Fibroblast of lung (primary cell): ENCODE measurements at regions not wholly inside any gene's neighbourhood (a gene's known extent, or its start where the extent isn't known, plus 50 kb on each side); places are given as distances from the start of the nearest gene placed in this dataset.

ENCODE experiments used
- DNase-seq, 2 donors: peaks; one replicate each; pipeline versions ENCODE4 v3.0.0 to v3.0.0-alpha.2; 2010; ENCODE audit warnings: low read depth in 2 of 2
- H2AFZ ChIP-seq: 2 replicates; pipeline ENCODE4 v1.5.1; 2012; ENCODE audit warnings: low read length, control low read depth, inconsistent platforms
- H3K27ac ChIP-seq: 2 replicates; pipeline ENCODE4 v1.5.1; 2011; ENCODE audit warnings: low read length, control low read depth; ENCODE audit not compliant: insufficient read depth
- H3K27me3 ChIP-seq: 2 replicates; pipeline ENCODE4 v1.5.1; 2011; ENCODE audit warnings: mild to moderate bottlenecking, low read length; ENCODE audit not compliant: control insufficient read depth, insufficient read depth
- H3K36me3 ChIP-seq: 2 replicates; pipeline ENCODE4 v1.5.1; 2011; ENCODE audit warnings: low read length; ENCODE audit not compliant: control insufficient read depth, insufficient read depth
- H3K4me1 ChIP-seq: 2 replicates; pipeline ENCODE4 v1.5.1; 2011; ENCODE audit warnings: low read length; ENCODE audit not compliant: control insufficient read depth, insufficient read depth; ENCODE audit errors: extremely low read depth
- H3K4me2 ChIP-seq: 2 replicates; pipeline ENCODE4 v1.5.1; 2011; ENCODE audit warnings: low read length, control low read depth; ENCODE audit not compliant: insufficient read depth; ENCODE audit errors: extremely low read depth
- H3K4me3 ChIP-seq, 4 experiments: fragments of 200-600 bp in 1 of 4; sonication (generic) in 1 of 4; replicated peaks in 1 of 4; 2 replicates each; pipeline ENCODE4 v1.5.1; 2011 to 2016; ENCODE audit warnings: low read length in 4 of 4, low read depth in 3 of 4, mild to moderate bottlenecking in 3 of 4, control low read depth in 2 of 4, inconsistent platforms in 1 of 4, mixed read lengths in 1 of 4; ENCODE audit not compliant: insufficient read depth in 1 of 4; ENCODE audit errors: control extremely low read depth in 1 of 4
- H3K79me2 ChIP-seq: 2 replicates; pipeline ENCODE4 v1.5.1; 2012; ENCODE audit warnings: mild to moderate bottlenecking, low read length, inconsistent platforms; ENCODE audit not compliant: control insufficient read depth, insufficient read depth
- H3K9ac ChIP-seq: 2 replicates; pipeline ENCODE4 v1.5.1; 2011; ENCODE audit warnings: mild to moderate bottlenecking, low read length, control low read depth; ENCODE audit not compliant: insufficient read depth
- H3K9me3 ChIP-seq: 2 replicates; pipeline ENCODE4 v1.5.1; 2012; ENCODE audit warnings: low read depth, low read length; ENCODE audit not compliant: control insufficient read depth, insufficient read depth
- H4K20me1 ChIP-seq: 2 replicates; pipeline ENCODE4 v1.5.1; 2011; ENCODE audit warnings: low read length; ENCODE audit not compliant: control insufficient read depth, insufficient read depth; ENCODE audit errors: extremely low read depth
- EZH2 ChIP-seq: IDR thresholded peaks from 2 replicates; pipeline ENCODE4 v1.5.1; 2012; ENCODE audit warnings: low read length, control low read depth, mild to moderate bottlenecking; ENCODE audit errors: missing control alignments
- TF ChIP-seq, protein P1 (sequence below), 2 donors: IDR thresholded peaks in 1 of 2; conservative IDR thresholded peaks in 1 of 2; 1 replicate in 1 of 2; 2 replicates in 1 of 2; pipeline ENCODE4 v1.5.1; 2011 to 2012; ENCODE audit warnings: low read length in 2 of 2, control low read depth in 1 of 2, inconsistent platforms in 1 of 2, low read depth in 1 of 2, mild to moderate bottlenecking in 1 of 2

DNA sequence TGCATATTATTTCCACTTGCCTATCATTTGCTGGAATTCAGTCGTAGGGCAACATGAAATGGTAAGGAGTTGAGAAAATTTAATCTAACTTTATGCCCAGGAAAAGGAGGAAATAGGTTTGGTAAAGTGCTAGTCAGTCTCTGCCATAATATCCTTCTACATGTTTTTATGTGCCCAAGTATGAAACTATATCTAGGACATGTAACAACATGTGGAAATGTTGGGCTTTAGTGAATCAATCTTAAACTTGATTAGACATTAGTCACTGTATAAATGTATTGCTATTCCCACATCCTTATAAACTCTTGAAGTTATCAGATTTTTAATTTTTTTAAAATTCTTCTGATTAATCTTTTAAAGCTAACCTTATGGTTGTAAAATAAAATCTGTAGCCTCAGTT, 204.7 kb upstream of the ZRANB2 start:
- H3K27me3 ChIP-seq: no peaks in the 10 kb centered on the region
- TF ChIP-seq EZH2: no peak
- TF ChIP-seq, protein P1, sequence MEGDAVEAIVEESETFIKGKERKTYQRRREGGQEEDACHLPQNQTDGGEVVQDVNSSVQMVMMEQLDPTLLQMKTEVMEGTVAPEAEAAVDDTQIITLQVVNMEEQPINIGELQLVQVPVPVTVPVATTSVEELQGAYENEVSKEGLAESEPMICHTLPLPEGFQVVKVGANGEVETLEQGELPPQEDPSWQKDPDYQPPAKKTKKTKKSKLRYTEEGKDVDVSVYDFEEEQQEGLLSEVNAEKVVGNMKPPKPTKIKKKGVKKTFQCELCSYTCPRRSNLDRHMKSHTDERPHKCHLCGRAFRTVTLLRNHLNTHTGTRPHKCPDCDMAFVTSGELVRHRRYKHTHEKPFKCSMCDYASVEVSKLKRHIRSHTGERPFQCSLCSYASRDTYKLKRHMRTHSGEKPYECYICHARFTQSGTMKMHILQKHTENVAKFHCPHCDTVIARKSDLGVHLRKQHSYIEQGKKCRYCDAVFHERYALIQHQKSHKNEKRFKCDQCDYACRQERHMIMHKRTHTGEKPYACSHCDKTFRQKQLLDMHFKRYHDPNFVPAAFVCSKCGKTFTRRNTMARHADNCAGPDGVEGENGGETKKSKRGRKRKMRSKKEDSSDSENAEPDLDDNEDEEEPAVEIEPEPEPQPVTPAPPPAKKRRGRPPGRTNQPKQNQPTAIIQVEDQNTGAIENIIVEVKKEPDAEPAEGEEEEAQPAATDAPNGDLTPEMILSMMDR (conservative IDR thresholded peaks at IDR 0.05 in 1 of 2, IDR thresholded peaks at IDR 0.05 in 1 of 2; ENCODE audit: low read depth in 1 of 2, low read length in 2 of 2): no peak
- H4K20me1 ChIP-seq: no peaks in the 10 kb centered on the region
- no peak overlapping the region for H3K9ac ChIP-seq
- no peak overlapping the region for H3K4me2 ChIP-seq
- no peak overlapping the region for H2AFZ ChIP-seq
- H3K27ac ChIP-seq: no peak overlapping the region
- H3K9me3 ChIP-seq: no peaks in the 10 kb centered on the region
- no peaks in the 10 kb centered on the region for H3K4me1 ChIP-seq
- no peak overlapping the region for H3K4me3 ChIP-seq
- no peaks in the 10 kb centered on the region for H3K79me2 ChIP-seq
- no peak for DNase-seq
- no peaks in the 10 kb centered on the region for H3K36me3 ChIP-seq

DNA sequence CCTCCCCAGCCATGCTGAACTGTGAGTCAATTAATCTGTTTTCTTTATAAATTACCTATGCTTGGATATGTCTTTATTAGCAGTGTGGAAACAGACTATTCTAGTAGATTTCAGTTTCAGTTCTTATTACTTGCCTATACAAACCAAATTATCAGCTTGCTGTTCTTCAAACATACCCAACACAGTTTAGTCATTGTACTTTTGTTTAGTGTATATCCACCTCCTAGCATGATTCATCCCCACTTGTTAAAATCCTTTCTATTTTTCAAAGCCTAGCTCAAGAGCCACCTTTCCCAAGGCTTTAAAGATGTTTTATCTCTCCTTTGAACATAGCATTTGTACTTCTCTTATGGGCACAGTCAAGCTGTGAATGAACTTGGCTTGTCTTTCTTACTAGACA, 195.6 kb upstream of the ZRANB2 start:
- Histone ChIP-seq H3K9me3 (no peaks in the 10 kb centered on the region), H3K4me3 (no peak overlapping the region), H4K20me1 (no peaks in the 10 kb centered on the region), H3K4me1 (no peaks in the 10 kb centered on the region), H3K9ac (no peak overlapping the region), H2AFZ (no peak overlapping the region), H3K27me3 (no peaks in the 10 kb centered on the region), H3K79me2 (no peaks in the 10 kb centered on the region), H3K27ac (no peak overlapping the region), H3K36me3 (no peaks in the 10 kb centered on the region), H3K4me2 (no peak overlapping the region)
- no peak for TF ChIP-seq EZH2
- TF ChIP-seq, protein P1 (conservative IDR thresholded peaks at IDR 0.05 in 1 of 2, IDR thresholded peaks at IDR 0.05 in 1 of 2; ENCODE audit: low read depth in 1 of 2, low read length in 2 of 2): no peak
- no peak for DNase-seq

DNA sequence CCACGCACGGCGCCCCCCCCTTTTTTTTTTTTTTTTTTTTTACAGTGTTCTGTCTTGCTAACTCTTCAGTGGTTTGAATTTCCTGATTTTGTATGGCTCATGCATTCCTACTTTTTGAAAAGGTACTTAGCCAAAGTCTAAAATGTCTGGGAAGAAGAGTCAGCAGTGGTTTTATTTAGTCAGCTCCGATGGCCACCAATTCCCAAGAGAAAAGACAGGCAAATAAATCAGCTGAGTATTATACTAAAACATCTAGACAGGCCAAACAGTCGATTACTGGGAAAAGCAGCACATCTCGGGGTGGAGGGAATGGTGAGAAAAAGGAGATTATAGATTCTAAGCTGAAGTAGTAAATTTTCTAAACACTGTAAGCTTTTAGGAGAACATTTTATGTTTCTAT, 192.5 kb upstream of the ZRANB2 start:
- H3K9me3 ChIP-seq: no peaks in the 10 kb centered on the region
- H2AFZ ChIP-seq: no peak overlapping the region
- no peaks in the 10 kb centered on the region for H4K20me1 ChIP-seq
- H3K9ac ChIP-seq: no peak overlapping the region
- TF ChIP-seq, protein P1 (conservative IDR thresholded peaks at IDR 0.05 in 1 of 2, IDR thresholded peaks at IDR 0.05 in 1 of 2; ENCODE audit: low read depth in 1 of 2, low read length in 2 of 2): no peak
- no peak for TF ChIP-seq EZH2
- no peaks in the 10 kb centered on the region for H3K27me3 ChIP-seq
- no peak overlapping the region for H3K4me3 ChIP-seq
- no peaks in the 10 kb centered on the region for H3K36me3 ChIP-seq
- no peak overlapping the region for H3K4me2 ChIP-seq
- no peaks in the 10 kb centered on the region for H3K79me2 ChIP-seq
- no peak for DNase-seq
- no peak overlapping the region for H3K27ac ChIP-seq
- no peaks in the 10 kb centered on the region for H3K4me1 ChIP-seq
